ENCODE measurements at regions not wholly inside any gene's neighbourhood (a gene's known extent, or its start where the extent isn't known, plus 50 kb on each side); places are given as distances from the start of the nearest gene placed in this dataset.

GRCh38 chr11:42951266-42951665, 360.5 kb upstream of the API5 start:
- H3K4me3 ChIP-seq = no peak overlapping the region
- WGBS, 2 donors = 21 to 34% methylated on average over 1 of the region's 1 CpG
- H3K4me1 ChIP-seq = no peaks in the 10 kb centered on the region
- H3K27ac ChIP-seq = no peak overlapping the region
- no peaks in the 10 kb centered on the region for H3K9me3 ChIP-seq
- no peaks in the 10 kb centered on the region for H3K36me3 ChIP-seq
- TF ChIP-seq EP300 (IDR thresholded peaks at IDR 0.05) = no peak
- TF ChIP-seq CTCF (IDR thresholded peaks at IDR 0.05) = no peak
- TF ChIP-seq POLR2A (IDR thresholded peaks at IDR 0.05) = no peak
- no peak for DNase-seq (ENCODE audit: low spot score in 2 of 2)
- H3K27me3 ChIP-seq = no peaks in the 10 kb centered on the region

- 29 to 72% methylated on average over 1 of the region's 1 CpG for WGBS, 2 donors
- Histone ChIP-seq H3K27me3 (no peaks in the 10 kb centered on the region), H3K27ac (no peak overlapping the region), H3K9me3 (no peaks in the 10 kb centered on the region), H3K4me1 (no peaks in the 10 kb centered on the region), H3K36me3 (no peaks in the 10 kb centered on the region), H3K4me3 (no peak overlapping the region)
- TF ChIP-seq EP300 (IDR thresholded peaks at IDR 0.05) = no peak
- no peak for TF ChIP-seq POLR2A (IDR thresholded peaks at IDR 0.05)
- TF ChIP-seq CTCF (IDR thresholded peaks at IDR 0.05) = no peak
- DNase-seq (ENCODE audit: low spot score in 2 of 2) = no peak
Observed at GRCh38 chr11:42957831-42958230, 354.0 kb upstream of the API5 start.

GRCh38 chr11:42958635-42959034, 353.2 kb upstream of the API5 start:
- no peak overlapping the region for H3K4me3 ChIP-seq
- no peaks in the 10 kb centered on the region for H3K27me3 ChIP-seq
- no peak for DNase-seq (ENCODE audit: low spot score in 2 of 2)
- no peak overlapping the region for H3K27ac ChIP-seq
- TF ChIP-seq POLR2A (IDR thresholded peaks at IDR 0.05) (no peak), CTCF (IDR thresholded peaks at IDR 0.05) (no peak), EP300 (IDR thresholded peaks at IDR 0.05) (no peak)
- no peaks in the 10 kb centered on the region for H3K36me3 ChIP-seq
- no peaks in the 10 kb centered on the region for H3K4me1 ChIP-seq
- peaks cover 0 to 3% (median 0%) of the 10 kb centered on the region in 4 donors for H3K9me3 ChIP-seq
- WGBS, 2 donors = 83 to 86% methylated on average over 2 of the region's 2 CpGs

- Histone ChIP-seq H3K27ac (no peak overlapping the region), H3K27me3 (no peaks in the 10 kb centered on the region), H3K9me3 (peaks cover 0 to 3% (median 0%) of the 10 kb centered on the region in 4 donors), H3K4me1 (no peaks in the 10 kb centered on the region), H3K4me3 (no peak overlapping the region), H3K36me3 (no peaks in the 10 kb centered on the region)
- TF ChIP-seq EP300 (IDR thresholded peaks at IDR 0.05) (no peak), CTCF (IDR thresholded peaks at IDR 0.05) (no peak), POLR2A (IDR thresholded peaks at IDR 0.05) (no peak)
- no peak for DNase-seq (ENCODE audit: low spot score in 2 of 2)
- WGBS, 2 donors = 54 to 66% methylated on average over 1 of the region's 1 CpG
Observed at GRCh38 chr11:42960521-42961088, 351.2 kb upstream of the API5 start.

GRCh38 chr11:42967653-42968052, 344.1 kb upstream of the API5 start:
- no peak for TF ChIP-seq CTCF (IDR thresholded peaks at IDR 0.05)
- TF ChIP-seq POLR2A (IDR thresholded peaks at IDR 0.05) = no peak
- no peak for TF ChIP-seq EP300 (IDR thresholded peaks at IDR 0.05)
- WGBS, 2 donors = 75 to 85% methylated on average over 2 of the region's 2 CpGs
- H3K27ac ChIP-seq = no peak overlapping the region
- DNase-seq (ENCODE audit: low spot score in 2 of 2) = no peak
- no peaks in the 10 kb centered on the region for H3K4me1 ChIP-seq
- no peak overlapping the region for H3K4me3 ChIP-seq
- no peaks in the 10 kb centered on the region for H3K27me3 ChIP-seq
- peaks cover 0 to 3% (median 0%) of the 10 kb centered on the region in 4 donors for H3K9me3 ChIP-seq
- no peaks in the 10 kb centered on the region for H3K36me3 ChIP-seq
